Tibial nerve (tissue), 4 donors: ENCODE measurements at regions not wholly inside any gene's neighbourhood (a gene's known extent, or its start where the extent isn't known, plus 50 kb on each side); places are given as distances from the start of the nearest gene placed in this dataset.

Experiments used
- EP300 ChIP-seq, 2 donors: sonication (generic); formaldehyde crosslinking; IDR thresholded peaks; one replicate each; pipeline ENCODE4 v1.6.1; 2017; ENCODE audit warnings: antibody characterized with exemption in 2 of 2, mild to moderate bottlenecking in 1 of 2
- POLR2A ChIP-seq, 2 donors: fragments of 450-650 bp; IDR thresholded peaks; one replicate each; pipeline ENCODE4 v1.6.1; 2017; ENCODE audit warnings: antibody characterized with exemption in 2 of 2, mild to moderate bottlenecking in 2 of 2, moderate library complexity in 2 of 2
- TF ChIP-seq, protein P1 (sequence below), 5 experiments: fragments of 200-600 bp in 3 of 5; fragments of 450-650 bp in 2 of 5; sonication (generic) in 3 of 5; IDR thresholded peaks; one replicate each; pipeline ENCODE4 v1.5.1; 2016 to 2019; ENCODE audit warnings: antibody characterized with exemption in 5 of 5, mild to moderate bottlenecking in 3 of 5, moderate library complexity in 2 of 5

- TF ChIP-seq POLR2A (IDR thresholded peaks at IDR 0.05): no peak
- TF ChIP-seq, protein P1, sequence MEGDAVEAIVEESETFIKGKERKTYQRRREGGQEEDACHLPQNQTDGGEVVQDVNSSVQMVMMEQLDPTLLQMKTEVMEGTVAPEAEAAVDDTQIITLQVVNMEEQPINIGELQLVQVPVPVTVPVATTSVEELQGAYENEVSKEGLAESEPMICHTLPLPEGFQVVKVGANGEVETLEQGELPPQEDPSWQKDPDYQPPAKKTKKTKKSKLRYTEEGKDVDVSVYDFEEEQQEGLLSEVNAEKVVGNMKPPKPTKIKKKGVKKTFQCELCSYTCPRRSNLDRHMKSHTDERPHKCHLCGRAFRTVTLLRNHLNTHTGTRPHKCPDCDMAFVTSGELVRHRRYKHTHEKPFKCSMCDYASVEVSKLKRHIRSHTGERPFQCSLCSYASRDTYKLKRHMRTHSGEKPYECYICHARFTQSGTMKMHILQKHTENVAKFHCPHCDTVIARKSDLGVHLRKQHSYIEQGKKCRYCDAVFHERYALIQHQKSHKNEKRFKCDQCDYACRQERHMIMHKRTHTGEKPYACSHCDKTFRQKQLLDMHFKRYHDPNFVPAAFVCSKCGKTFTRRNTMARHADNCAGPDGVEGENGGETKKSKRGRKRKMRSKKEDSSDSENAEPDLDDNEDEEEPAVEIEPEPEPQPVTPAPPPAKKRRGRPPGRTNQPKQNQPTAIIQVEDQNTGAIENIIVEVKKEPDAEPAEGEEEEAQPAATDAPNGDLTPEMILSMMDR (IDR thresholded peaks at IDR 0.05): no peak
- no peak for TF ChIP-seq EP300 (IDR thresholded peaks at IDR 0.05)
These were observed 265.8 kb upstream of the ANKH start for GRCh38 chr5:15137414-15137813.
